ENCODE measurements at regions not wholly inside any gene's neighbourhood (a gene's known extent, or its start where the extent isn't known, plus 50 kb on each side); places are given as distances from the start of the nearest gene placed in this dataset.

DNA sequence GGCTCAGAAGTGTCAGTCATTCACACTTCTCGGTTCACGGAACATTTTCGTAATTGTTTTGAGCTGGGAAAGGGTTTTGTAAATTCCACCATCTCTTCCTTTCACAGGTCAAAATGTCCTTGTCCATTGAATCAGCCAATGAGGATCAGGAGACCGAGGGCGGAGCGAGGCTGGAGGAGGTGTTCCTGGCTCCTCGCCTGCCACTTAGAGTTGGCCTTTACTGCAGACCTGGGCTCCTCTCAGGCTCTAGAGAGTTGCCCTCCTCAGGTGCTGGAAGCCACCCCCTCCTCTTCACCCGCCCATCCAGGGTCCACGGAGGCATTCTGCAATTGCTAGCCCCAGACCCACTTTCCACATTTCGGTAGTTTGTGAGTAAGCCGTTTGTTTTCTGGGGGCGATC is 370.4 kb downstream of the IRS2 start:
- no peak for TF ChIP-seq CTCF (IDR thresholded peaks at IDR 0.05; ENCODE audit: unreplicated experiment in 3 of 3)
- H3K36me3 Mint-ChIP-seq (ENCODE audit: low read depth), result no peaks in the 10 kb centered on the region
- H3K27ac Mint-ChIP-seq, result no peak overlapping the region
- H3K4me3 Mint-ChIP-seq, result no peak overlapping the region
- peaks cover 3% of the 10 kb centered on the region for H3K27me3 Mint-ChIP-seq (ENCODE audit: low read depth)
- H3K9me3 Mint-ChIP-seq, result no peaks in the 10 kb centered on the region
- H3K4me1 Mint-ChIP-seq, result peaks cover 24% of the 10 kb centered on the region

DNA sequence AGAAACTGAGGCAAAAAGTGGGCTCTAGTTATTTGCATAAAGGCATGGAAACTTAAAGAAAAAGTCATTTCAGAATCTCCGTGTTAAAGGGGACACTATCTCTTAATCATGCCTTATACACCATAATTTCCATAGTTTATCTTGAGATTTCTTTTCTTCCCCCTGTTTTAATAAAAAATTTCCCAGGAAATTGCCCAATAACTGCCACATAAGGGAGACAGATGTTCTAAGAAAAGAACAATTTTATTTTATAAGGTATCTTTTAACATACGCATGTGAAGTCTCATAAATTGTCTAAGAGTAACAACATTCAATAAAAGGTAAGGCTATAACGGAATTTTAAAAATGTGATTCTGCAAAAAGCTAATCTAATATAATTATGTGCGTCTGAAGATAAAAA is 371.3 kb downstream of the IRS2 start:
- Mint-ChIP-seq H3K4me3 (no peak overlapping the region), H3K27ac (no peak overlapping the region), H3K4me1 (peaks cover 24% of the 10 kb centered on the region), H3K36me3 (ENCODE audit: low read depth) (no peaks in the 10 kb centered on the region), H3K9me3 (no peaks in the 10 kb centered on the region), H3K27me3 (ENCODE audit: low read depth) (peaks cover 3% of the 10 kb centered on the region)
- TF ChIP-seq CTCF (IDR thresholded peaks at IDR 0.05; ENCODE audit: unreplicated experiment in 3 of 3), result no peak

DNA sequence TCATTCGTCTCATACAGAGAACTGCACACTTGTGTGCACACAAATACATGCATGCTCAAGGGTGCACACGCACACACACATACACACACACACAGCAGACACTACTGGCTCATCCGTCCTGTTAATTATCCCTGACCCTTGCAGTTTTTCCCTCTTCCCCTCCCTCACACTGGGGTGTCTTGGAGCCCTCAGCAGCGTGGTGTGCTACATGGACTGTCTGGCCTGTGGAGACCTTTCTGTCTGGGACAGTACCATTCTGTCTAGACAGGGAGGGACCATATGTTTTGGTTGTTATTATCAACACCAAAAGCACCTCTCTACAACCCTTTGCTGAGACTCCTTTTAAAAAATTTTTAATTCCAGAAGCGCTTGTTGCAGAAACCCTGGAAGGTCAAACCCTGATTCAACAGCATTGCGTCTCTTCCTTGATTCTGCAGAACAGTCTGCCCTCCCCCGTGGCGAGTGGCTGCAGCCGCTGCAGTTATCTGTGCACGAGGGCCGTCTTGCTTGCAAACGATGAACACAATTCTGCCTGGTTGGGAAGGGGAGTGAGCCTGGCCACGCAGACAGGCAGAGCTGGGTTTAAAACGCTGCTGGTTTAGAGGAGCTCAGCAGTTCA is 374.0 kb downstream of the IRS2 start:
- H3K27me3 Mint-ChIP-seq (ENCODE audit: low read depth), result peaks cover 3% of the 10 kb centered on the region
- H3K36me3 Mint-ChIP-seq (ENCODE audit: low read depth), result no peaks in the 10 kb centered on the region
- H3K27ac Mint-ChIP-seq, result peak overlapping the region; percentile 86 to 88 (median 88)
- peaks cover 24% of the 10 kb centered on the region for H3K4me1 Mint-ChIP-seq
- peak overlapping the region; percentile 11 to 38 (median 37) for H3K4me3 Mint-ChIP-seq
- TF ChIP-seq CTCF (IDR thresholded peaks at IDR 0.05; ENCODE audit: unreplicated experiment in 3 of 3), result no peak
- no peaks in the 10 kb centered on the region for H3K9me3 Mint-ChIP-seq

DNA sequence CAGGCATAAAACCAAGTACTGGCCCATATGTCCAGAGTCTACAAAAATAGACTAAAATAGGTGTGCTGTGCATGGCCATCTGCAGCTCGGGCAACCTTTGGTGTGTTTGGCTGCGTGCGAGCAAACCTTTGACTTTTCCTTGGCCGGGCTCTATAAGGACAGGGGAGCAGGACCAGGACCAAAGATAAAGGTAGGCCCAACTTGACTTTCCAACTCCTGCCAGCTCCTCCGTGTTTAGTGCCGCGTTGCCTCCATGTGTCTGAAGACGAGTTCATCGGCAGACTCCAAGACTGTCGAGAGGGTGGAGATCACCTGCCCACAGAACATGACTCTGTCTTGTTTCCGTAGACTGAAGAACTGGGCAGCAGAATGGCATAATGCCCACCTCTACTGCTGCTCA is 375.5 kb downstream of the IRS2 start:
- no peak overlapping the region for H3K27ac Mint-ChIP-seq
- no peak overlapping the region for H3K4me3 Mint-ChIP-seq
- H3K36me3 Mint-ChIP-seq (ENCODE audit: low read depth), result no peaks in the 10 kb centered on the region

DNA sequence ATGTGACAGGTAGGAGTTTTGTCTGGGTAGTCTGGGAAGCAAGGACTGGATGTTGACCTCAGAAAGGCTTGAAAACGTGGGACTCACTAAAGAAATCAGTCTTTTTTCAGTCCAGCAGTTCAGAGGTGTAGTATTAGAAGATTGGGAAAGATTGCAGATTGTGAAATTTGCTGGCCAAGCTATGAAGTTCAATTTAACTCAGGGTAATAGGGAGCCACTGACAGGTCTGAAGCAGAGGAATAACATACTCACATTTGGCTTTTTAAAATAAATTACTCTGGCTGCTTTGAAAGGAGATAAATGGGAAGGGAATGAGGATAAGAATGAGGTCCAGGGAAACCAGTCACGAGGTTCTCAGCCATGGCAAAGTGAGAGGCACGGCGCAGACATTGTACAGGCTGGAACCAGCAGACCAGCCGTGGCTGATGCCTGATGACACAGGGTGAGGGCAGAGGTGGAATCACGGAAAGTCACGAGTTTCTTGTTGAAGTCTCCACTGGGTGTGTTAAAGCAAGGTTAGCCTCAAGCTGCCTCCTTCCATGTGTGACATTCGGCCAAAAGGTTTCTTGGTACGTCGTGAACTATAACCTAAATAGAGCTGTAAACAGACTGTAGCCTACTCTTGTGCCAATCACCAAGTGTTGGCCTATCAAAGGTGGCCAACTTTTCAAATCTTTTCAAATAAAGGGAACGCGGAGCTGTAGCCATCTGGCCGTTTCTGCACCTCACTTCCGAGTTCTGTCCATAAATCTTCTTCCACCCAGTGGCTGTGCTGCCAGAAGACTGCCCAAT is 377.6 kb downstream of the IRS2 start:
- H3K4me3 Mint-ChIP-seq, result no peak overlapping the region
- no peaks in the 10 kb centered on the region for H3K27me3 Mint-ChIP-seq (ENCODE audit: low read depth)
- no peaks in the 10 kb centered on the region for H3K9me3 Mint-ChIP-seq
- H3K4me1 Mint-ChIP-seq, result peaks cover 17% of the 10 kb centered on the region
- no peak for TF ChIP-seq CTCF (IDR thresholded peaks at IDR 0.05; ENCODE audit: unreplicated experiment in 3 of 3)
- H3K36me3 Mint-ChIP-seq (ENCODE audit: low read depth), result no peaks in the 10 kb centered on the region
- H3K27ac Mint-ChIP-seq, result no peak overlapping the region

More for the DNA sequence above, 375.5 kb downstream of the IRS2 start:
- Mint-ChIP-seq H3K9me3 (no peaks in the 10 kb centered on the region), H3K4me1 (peaks cover 24% of the 10 kb centered on the region), H3K27me3 (ENCODE audit: low read depth) (no peaks in the 10 kb centered on the region)
- no peak for TF ChIP-seq CTCF (IDR thresholded peaks at IDR 0.05; ENCODE audit: unreplicated experiment in 3 of 3)
